ENCODE measurements at regions not wholly inside any gene's neighbourhood (a gene's known extent, or its start where the extent isn't known, plus 50 kb on each side); places are given as distances from the start of the nearest gene placed in this dataset.
"Not testable (repeated sequence)": the region's sequence is repeated elsewhere in the genome, so short reads cannot be mapped to it uniquely, and the experiment has no call there.

DNA sequence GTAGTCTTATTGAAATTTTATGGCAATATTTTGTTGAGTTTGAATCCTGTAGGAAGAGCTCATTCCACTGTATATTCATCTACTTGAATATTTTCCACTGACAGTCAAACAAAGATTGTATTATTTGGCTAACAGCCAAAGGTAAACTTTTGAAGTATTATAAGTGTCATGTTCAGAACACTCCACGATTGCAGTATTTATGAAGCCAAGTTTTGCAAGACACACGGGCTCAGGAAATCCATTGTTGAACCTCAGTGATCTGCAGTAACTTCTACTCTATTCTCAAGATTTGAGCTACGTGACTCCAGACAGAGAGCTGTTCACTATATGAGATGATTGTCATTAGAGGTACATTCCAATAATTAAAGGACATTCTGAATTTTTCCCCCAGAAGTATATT lies 302.7 kb upstream of the ADGRL3 start:
- Histone ChIP-seq H3K4me1 (ENCODE audit: low read depth) (no peaks in the 10 kb centered on the region), H3K4me3 (no peak overlapping the region), H3K27me3 (no peaks in the 10 kb centered on the region), H3K9me3 (ENCODE audit: low read depth) (no peaks in the 10 kb centered on the region), H3K27ac (no peak overlapping the region), H3K36me3 (no peaks in the 10 kb centered on the region)
- TF ChIP-seq, protein P1, sequence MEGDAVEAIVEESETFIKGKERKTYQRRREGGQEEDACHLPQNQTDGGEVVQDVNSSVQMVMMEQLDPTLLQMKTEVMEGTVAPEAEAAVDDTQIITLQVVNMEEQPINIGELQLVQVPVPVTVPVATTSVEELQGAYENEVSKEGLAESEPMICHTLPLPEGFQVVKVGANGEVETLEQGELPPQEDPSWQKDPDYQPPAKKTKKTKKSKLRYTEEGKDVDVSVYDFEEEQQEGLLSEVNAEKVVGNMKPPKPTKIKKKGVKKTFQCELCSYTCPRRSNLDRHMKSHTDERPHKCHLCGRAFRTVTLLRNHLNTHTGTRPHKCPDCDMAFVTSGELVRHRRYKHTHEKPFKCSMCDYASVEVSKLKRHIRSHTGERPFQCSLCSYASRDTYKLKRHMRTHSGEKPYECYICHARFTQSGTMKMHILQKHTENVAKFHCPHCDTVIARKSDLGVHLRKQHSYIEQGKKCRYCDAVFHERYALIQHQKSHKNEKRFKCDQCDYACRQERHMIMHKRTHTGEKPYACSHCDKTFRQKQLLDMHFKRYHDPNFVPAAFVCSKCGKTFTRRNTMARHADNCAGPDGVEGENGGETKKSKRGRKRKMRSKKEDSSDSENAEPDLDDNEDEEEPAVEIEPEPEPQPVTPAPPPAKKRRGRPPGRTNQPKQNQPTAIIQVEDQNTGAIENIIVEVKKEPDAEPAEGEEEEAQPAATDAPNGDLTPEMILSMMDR (IDR thresholded peaks at IDR 0.05; ENCODE audit: low read depth, low read length): no peak
- peak in 1 of 2 donors; percentile 0 for DNase-seq (ENCODE audit: low read depth in 1 of 2, low spot score in 1 of 2)

DNA sequence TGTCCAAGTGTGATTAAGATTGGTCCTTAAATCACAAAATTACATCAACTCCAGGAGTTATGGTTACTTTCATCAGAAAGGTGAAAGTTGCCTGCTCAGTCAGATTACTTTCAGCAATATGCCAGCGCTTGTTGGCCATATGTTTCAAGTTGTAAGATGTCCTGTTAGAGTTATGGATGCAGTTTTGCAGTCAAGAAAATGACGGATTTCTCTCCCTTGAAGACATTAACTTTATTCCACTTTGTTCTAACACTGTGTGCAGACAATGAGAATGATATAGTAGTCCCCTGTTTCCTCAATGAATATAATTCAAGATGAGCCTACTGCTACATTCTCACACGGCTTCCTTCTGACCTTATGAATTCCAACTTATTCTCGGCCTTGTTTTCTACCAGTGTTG lies 295.0 kb upstream of the ADGRL3 start:
- H3K27ac ChIP-seq: no peak overlapping the region
- DNase-seq (ENCODE audit: low read depth in 1 of 2, low spot score in 1 of 2): no peak
- H3K36me3 ChIP-seq: no peaks in the 10 kb centered on the region
- TF ChIP-seq, protein P1 (IDR thresholded peaks at IDR 0.05; ENCODE audit: low read depth, low read length): no peak
- no peak overlapping the region for H3K4me3 ChIP-seq
- H3K9me3 ChIP-seq (ENCODE audit: low read depth): no peaks in the 10 kb centered on the region
- H3K4me1 ChIP-seq (ENCODE audit: low read depth): no peaks in the 10 kb centered on the region
- no peaks in the 10 kb centered on the region for H3K27me3 ChIP-seq

DNA sequence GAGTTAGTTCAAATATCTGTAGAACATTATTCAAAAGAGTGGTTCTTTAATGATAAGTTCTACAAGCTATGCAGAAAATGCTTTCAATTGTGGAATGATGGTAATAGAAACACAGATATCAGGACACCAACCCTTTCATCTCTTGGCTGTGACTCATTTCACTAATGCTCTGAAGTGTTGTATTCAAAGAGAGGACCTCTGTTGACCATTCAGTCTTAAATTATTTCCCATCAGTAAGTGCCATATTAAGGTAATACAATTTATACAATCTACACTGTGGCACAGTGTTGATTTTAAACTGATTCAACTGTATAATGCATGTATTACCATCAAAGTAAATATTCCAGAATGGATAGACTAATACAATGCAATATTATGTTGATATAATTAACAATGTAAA lies 289.0 kb upstream of the ADGRL3 start:
- DNase-seq (ENCODE audit: low read depth in 1 of 2, low spot score in 1 of 2): no peak
- no peak overlapping the region for H3K27ac ChIP-seq
- no peaks in the 10 kb centered on the region for H3K27me3 ChIP-seq
- H3K4me1 ChIP-seq (ENCODE audit: low read depth): no peaks in the 10 kb centered on the region
- H3K36me3 ChIP-seq: no peaks in the 10 kb centered on the region
- TF ChIP-seq, protein P1 (IDR thresholded peaks at IDR 0.05; ENCODE audit: low read depth, low read length): no peak
- H3K4me3 ChIP-seq: no peak overlapping the region
- H3K9me3 ChIP-seq (ENCODE audit: low read depth): no peaks in the 10 kb centered on the region

DNA sequence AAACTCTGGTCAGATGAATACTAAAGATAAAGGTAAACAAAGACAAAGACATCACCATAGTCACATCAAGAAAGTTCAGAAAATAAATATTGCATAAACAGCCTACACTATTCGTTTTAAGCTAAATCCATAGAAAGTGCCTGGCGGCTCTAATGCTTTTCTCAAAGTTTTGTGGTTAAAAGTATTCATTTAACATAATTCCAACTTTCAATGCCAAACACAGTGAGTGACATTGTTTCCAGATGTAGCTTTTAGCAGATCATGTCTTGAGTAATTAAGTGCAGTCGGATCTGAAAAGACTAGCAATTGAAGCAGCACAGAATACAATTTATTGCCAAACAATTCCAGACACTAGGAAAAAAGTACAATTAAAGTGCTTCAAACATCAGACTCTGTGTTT lies 287.1 kb upstream of the ADGRL3 start:
- Histone ChIP-seq H3K4me3 (no peak overlapping the region), H3K4me1 (ENCODE audit: low read depth) (no peaks in the 10 kb centered on the region), H3K27me3 (no peaks in the 10 kb centered on the region), H3K36me3 (no peaks in the 10 kb centered on the region), H3K9me3 (ENCODE audit: low read depth) (no peaks in the 10 kb centered on the region), H3K27ac (no peak overlapping the region)
- TF ChIP-seq, protein P1 (IDR thresholded peaks at IDR 0.05; ENCODE audit: low read depth, low read length): no peak
- DNase-seq (ENCODE audit: low read depth in 1 of 2, low spot score in 1 of 2): no peak

DNA sequence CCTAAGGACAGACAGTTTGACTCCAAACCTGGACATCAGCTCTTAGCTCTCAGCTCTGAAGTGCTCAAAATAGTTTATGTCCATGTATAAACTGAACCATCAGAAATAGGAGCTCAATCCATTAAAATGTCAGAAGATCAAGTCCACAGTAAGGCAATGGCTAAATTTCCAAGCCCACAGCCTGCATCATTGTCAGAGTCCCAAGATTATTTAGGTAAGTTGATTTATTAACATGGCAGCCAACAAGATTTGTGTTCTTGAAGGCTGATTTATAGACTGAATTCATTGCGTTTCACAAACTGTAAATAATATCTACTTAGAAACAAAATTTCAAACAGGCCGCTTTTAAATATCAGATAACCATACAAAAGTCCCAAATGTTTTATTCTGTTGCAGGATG lies 286.5 kb upstream of the ADGRL3 start:
- Histone ChIP-seq H3K4me3 (no peak overlapping the region), H3K9me3 (ENCODE audit: low read depth) (no peaks in the 10 kb centered on the region), H3K27me3 (no peaks in the 10 kb centered on the region), H3K4me1 (ENCODE audit: low read depth) (no peaks in the 10 kb centered on the region), H3K27ac (no peak overlapping the region), H3K36me3 (no peaks in the 10 kb centered on the region)
- DNase-seq (ENCODE audit: low read depth in 1 of 2, low spot score in 1 of 2): no peak
- TF ChIP-seq, protein P1 (IDR thresholded peaks at IDR 0.05; ENCODE audit: low read depth, low read length): no peak

DNA sequence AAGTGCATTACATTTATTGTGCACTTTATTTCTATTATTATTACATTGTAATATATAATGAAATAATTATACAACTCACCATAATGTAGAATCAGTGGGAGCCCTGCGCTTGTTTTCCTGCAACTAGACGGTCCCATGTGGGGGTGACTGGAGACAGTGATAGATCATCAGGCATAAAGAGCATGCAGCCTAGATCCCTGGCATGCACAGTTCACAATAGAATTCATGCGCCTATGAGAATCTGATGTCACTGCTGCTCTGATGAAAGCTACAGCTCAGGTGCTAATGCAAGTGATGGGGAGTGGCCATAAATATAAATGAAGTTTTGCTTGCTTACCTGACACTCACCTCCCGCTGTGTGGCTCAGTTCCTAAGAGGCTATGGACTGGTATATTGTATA lies 278.4 kb upstream of the ADGRL3 start:
- DNase-seq (ENCODE audit: low read depth in 1 of 2, low spot score in 1 of 2); H3K27me3 ChIP-seq; H3K4me3 ChIP-seq; H3K36me3 ChIP-seq; H3K4me1 ChIP-seq (ENCODE audit: low read depth); H3K9me3 ChIP-seq (ENCODE audit: low read depth); H3K27ac ChIP-seq: not testable (repeated sequence)
